IPS-18a (cell line): ENCODE measurements at regions not wholly inside any gene's neighbourhood (a gene's known extent, or its start where the extent isn't known, plus 50 kb on each side); places are given as distances from the start of the nearest gene placed in this dataset.
A peak's percentile ranks its signal among the peaks of the same experiment; 100 is the strongest.
"Not testable (repeated sequence)": the region's sequence is repeated elsewhere in the genome, so short reads cannot be mapped to it uniquely, and the experiment has no call there.

ENCODE experiments used
- H3K27ac ChIP-seq: one replicate; pipeline ENCODE4 v1.5.1; 2013; ENCODE audit warnings: low read length
- H3K27me3 ChIP-seq: one replicate; pipeline ENCODE4 v1.6.1; 2013; ENCODE audit warnings: mild to moderate bottlenecking, low read length; ENCODE audit not compliant: control insufficient read depth, insufficient read depth
- H3K36me3 ChIP-seq: one replicate; pipeline ENCODE4 v1.6.1; 2013; ENCODE audit warnings: low read depth, low read length; ENCODE audit not compliant: control insufficient read depth
- H3K4me1 ChIP-seq: one replicate; pipeline ENCODE4 v1.6.1; 2013; ENCODE audit warnings: low read depth, low read length; ENCODE audit not compliant: control insufficient read depth
- H3K4me3 ChIP-seq: one replicate; pipeline ENCODE4 v1.5.1; 2013; ENCODE audit warnings: low read length
- H3K9ac ChIP-seq: one replicate; pipeline ENCODE4 v1.6.1; 2013; ENCODE audit warnings: mild to moderate bottlenecking, low read length, moderate library complexity
- H3K9me3 ChIP-seq: one replicate; pipeline ENCODE4 v1.6.1; 2013; ENCODE audit warnings: low read depth, low read length; ENCODE audit not compliant: control insufficient read depth

DNA sequence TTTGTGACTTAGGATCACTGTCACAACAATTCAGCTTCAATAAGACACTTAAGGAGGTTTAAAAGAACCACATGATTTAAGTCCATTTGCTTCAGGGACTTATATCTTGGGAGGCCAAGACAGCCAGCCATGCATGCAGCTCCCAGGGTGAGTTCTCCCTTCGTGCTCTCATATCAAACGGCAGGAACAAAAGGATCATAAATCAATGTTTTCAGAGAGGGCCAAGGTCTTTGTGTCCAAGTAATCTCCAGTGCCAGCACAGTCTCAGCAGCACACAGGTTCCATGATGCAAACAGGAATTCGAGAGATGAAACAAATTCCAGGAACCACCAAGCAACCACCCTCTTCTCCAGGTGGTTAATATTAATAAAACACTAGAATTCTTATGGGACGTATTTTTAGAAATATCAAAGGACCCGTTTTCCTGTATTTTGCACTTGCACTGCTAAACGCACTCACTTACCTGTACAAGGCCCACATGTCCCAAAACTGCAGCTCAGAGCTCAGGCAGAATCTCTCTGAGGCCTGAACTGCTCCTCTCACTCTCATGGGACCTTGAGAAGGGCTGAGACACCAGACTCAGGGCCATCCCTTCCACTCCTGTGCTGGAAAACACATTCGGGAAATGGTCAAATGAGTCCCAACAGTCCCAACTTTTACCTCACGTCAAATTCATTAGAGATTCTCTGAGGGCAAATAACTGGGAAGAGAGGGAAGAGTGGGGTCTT, 100.0 kb upstream of the RAB4A start:
- Histone ChIP-seq H3K9ac (no peak overlapping the region), H3K4me3 (no peak overlapping the region), H3K36me3 (no peaks in the 10 kb centered on the region), H3K9me3 (no peaks in the 10 kb centered on the region), H3K4me1 (no peaks in the 10 kb centered on the region), H3K27ac (no peak overlapping the region), H3K27me3 (no peaks in the 10 kb centered on the region)

GRCh38 chr1:229171934-229172333, 99.0 kb upstream of the RAB4A start:
- H3K27me3 ChIP-seq = no peaks in the 10 kb centered on the region
- H3K36me3 ChIP-seq = no peaks in the 10 kb centered on the region
- H3K27ac ChIP-seq = no peak overlapping the region
- no peaks in the 10 kb centered on the region for H3K4me1 ChIP-seq
- H3K4me3 ChIP-seq = no peak overlapping the region
- no peaks in the 10 kb centered on the region for H3K9me3 ChIP-seq
- H3K9ac ChIP-seq = no peak overlapping the region

DNA sequence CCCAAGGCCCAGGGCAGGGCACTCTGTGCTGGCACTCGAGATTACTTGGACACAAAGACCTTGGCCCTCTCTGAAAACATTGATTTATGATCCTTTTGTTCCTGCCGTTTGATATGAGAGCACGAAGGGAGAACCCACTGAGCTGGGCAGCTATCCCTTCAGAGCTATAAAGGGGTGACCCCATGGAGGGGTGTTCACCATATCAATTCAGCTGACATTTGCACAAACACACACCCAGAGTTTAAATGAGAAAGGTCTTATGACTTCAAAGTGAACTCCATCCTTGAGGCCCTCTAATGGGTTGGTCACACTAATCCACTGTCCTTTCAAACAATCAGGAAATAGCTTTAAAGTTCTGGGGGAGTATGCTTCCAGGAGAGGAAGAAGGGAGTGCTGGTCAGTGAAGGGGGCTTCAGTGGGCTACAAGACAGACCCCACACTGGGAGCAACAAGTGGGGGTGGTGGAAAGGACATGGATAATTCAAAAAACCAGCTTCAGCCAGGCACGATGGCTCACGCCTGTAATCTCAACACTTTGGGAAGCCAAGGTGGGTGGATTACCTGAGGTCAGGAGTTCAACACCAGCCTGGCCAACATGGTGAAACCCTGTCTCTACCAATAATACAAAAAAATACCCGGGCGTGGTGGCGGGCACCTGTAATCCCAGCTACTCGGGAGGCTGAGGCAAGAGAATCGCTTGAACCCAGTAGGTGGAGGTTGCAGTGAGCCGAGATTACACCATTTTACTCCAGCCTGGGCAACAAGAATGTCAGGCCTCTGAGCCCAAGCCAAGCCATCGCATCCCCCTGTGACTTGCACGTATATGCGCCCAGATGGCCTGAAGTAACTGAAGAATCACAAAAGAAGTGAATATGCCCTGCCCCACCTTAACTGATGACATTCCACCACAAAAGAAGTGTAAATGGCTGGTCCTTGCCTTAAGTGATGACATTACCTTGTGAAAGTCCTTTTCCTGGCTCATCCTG, 97.1 kb upstream of the RAB4A start:
- H3K4me3 ChIP-seq, H3K9me3 ChIP-seq, H3K27ac ChIP-seq, H3K27me3 ChIP-seq, H3K4me1 ChIP-seq, H3K36me3 ChIP-seq, H3K9ac ChIP-seq: not testable (repeated sequence)

DNA sequence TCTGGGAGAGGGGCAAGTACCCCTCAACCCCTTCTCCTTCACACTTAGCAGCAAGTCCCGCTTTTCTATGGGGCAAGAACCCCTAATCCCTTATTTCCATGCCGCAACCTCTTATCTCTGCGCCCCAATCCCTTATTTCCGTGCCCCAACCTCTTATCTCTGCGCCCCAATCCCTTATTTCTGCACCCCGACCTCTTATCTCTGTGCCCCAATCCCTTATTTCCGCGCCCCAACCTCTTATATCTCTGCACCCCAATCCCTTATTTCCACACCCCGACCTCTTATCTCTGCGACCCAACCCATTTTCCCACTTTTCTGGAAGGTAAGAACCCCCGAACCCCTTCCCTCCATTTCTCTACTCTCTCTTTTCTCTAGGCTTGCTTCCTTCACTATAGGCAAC, 95.6 kb upstream of the RAB4A start:
- not testable (repeated sequence) for H3K9ac ChIP-seq, H3K27me3 ChIP-seq, H3K36me3 ChIP-seq, H3K27ac ChIP-seq, H3K4me1 ChIP-seq, H3K4me3 ChIP-seq, H3K9me3 ChIP-seq

DNA sequence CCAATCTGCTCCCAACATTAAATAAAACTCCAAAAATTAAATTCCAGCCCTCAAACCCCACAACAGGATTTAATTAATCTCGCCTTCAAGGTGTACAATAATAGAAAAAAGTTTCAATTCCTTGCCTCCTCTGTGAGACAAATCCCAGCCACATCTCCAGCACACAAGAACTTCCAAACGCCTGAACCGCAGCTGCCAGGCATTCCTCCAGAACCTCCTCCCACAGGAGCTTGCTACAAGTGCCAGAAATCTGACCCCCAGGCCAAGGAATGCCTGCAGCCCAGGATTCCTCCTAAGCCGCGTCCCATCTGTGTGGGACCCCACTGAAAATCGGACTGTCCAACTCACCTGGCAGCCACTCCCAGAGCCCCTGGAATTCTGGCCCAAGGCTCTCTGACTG, 94.5 kb upstream of the RAB4A start:
- H3K27me3 ChIP-seq, H3K4me1 ChIP-seq, H3K9ac ChIP-seq, H3K9me3 ChIP-seq, H3K4me3 ChIP-seq, H3K27ac ChIP-seq, H3K36me3 ChIP-seq: not testable (repeated sequence)

GRCh38 chr1:229180161-229180560, 90.8 kb upstream of the RAB4A start:
- Histone ChIP-seq H3K4me3 (no peak overlapping the region), H3K9ac (peak overlapping the region; percentile 13), H3K27ac (no peak overlapping the region)

GRCh38 chr1:229181419-229181818, 89.5 kb upstream of the RAB4A start:
- H3K36me3 ChIP-seq = no peaks in the 10 kb centered on the region
- no peaks in the 10 kb centered on the region for H3K27me3 ChIP-seq
- no peaks in the 10 kb centered on the region for H3K9me3 ChIP-seq
- H3K4me3 ChIP-seq = no peak overlapping the region
- no peak overlapping the region for H3K9ac ChIP-seq
- H3K4me1 ChIP-seq = peaks cover 4% of the 10 kb centered on the region
- no peak overlapping the region for H3K27ac ChIP-seq

More at GRCh38 chr1:229180161-229180560, 90.8 kb upstream of the RAB4A start:
- peaks cover 4% of the 10 kb centered on the region for H3K4me1 ChIP-seq
- H3K27me3 ChIP-seq = no peaks in the 10 kb centered on the region
- H3K9me3 ChIP-seq = no peaks in the 10 kb centered on the region
- H3K36me3 ChIP-seq = no peaks in the 10 kb centered on the region

- Histone ChIP-seq H3K4me3 (no peak overlapping the region), H3K27me3 (no peaks in the 10 kb centered on the region), H3K27ac (no peak overlapping the region), H3K9ac (no peak overlapping the region), H3K4me1 (peaks cover 4% of the 10 kb centered on the region), H3K9me3 (no peaks in the 10 kb centered on the region), H3K36me3 (no peaks in the 10 kb centered on the region)
Observed at GRCh38 chr1:229183588-229183987, 87.3 kb upstream of the RAB4A start.

GRCh38 chr1:229184066-229184465, 86.8 kb upstream of the RAB4A start:
- H3K4me1 ChIP-seq = peaks cover 4% of the 10 kb centered on the region
- H3K36me3 ChIP-seq = no peaks in the 10 kb centered on the region
- H3K4me3 ChIP-seq = no peak overlapping the region
- H3K9ac ChIP-seq = no peak overlapping the region
- H3K27ac ChIP-seq = no peak overlapping the region
- H3K27me3 ChIP-seq = no peaks in the 10 kb centered on the region
- H3K9me3 ChIP-seq = no peaks in the 10 kb centered on the region

- Histone ChIP-seq H3K4me1 (peaks cover 13% of the 10 kb centered on the region), H3K27me3 (no peaks in the 10 kb centered on the region), H3K4me3 (no peak overlapping the region), H3K9me3 (no peaks in the 10 kb centered on the region), H3K27ac (no peak overlapping the region), H3K36me3 (no peaks in the 10 kb centered on the region), H3K9ac (no peak overlapping the region)
Observed at GRCh38 chr1:229185963-229186362, 84.9 kb upstream of the RAB4A start.

DNA sequence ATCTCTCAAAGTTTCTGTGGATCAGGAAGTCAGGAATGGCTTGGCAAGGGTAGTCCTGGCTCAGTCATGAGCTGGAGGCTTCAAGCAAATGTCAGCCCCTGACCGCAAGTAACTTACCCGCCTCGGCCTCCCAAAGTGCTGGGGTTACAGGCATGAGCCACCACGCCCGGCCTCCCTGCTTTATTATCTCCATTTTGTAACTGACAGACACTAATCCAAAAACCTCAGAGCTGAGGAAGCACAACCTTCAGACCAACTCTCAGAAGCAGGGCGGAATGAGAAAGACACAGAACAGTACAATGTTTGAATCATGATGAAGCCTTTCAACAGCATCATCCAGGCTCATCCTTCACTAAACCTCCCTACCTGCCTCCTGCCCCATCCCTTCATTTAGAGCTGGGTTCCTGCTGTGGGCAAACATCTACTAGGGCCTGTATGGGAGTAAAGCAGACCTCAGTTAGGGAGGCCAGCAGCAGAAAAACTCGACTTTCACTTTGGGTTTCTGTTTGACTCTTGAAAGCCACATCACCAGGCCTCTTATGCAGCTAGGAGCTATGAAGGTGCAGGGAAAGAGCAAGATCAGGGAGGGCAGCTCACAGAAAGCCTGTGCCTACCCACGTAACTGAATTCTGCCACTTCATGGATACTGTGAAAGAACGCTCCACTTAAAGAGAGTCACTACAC, 84.4 kb upstream of the RAB4A start:
- H3K27me3 ChIP-seq = no peaks in the 10 kb centered on the region
- no peaks in the 10 kb centered on the region for H3K9me3 ChIP-seq
- H3K27ac ChIP-seq = no peak overlapping the region
- no peak overlapping the region for H3K4me3 ChIP-seq
- H3K9ac ChIP-seq = no peak overlapping the region
- no peaks in the 10 kb centered on the region for H3K36me3 ChIP-seq
- H3K4me1 ChIP-seq = peaks cover 18% of the 10 kb centered on the region
